Nephron (organoid): ENCODE measurements at regions not wholly inside any gene's neighbourhood (a gene's known extent, or its start where the extent isn't known, plus 50 kb on each side); places are given as distances from the start of the nearest gene placed in this dataset.

Experiments used
- H3K27ac Mint-ChIP-seq, 3 experiments: 2 replicates each; pipeline ENCODE4 v1.8.0; 2020; ENCODE audit warnings: mixed read lengths in 3 of 3, mild to moderate bottlenecking in 2 of 3, moderate library complexity in 1 of 3
- H3K27me3 Mint-ChIP-seq: 2 replicates; pipeline ENCODE4 v1.8.0; 2021; ENCODE audit warnings: low read depth, mild to moderate bottlenecking, moderate library complexity, mixed read lengths
- H3K36me3 Mint-ChIP-seq: 2 replicates; pipeline ENCODE4 v1.8.0; 2020; ENCODE audit warnings: low read depth, mixed read lengths
- H3K4me1 Mint-ChIP-seq: 2 replicates; pipeline ENCODE4 v1.8.0; 2020; ENCODE audit warnings: mixed read lengths
- H3K4me3 Mint-ChIP-seq, 3 experiments: 2 replicates each; pipeline ENCODE4 v1.8.0; 2020; ENCODE audit warnings: mild to moderate bottlenecking in 3 of 3, mixed read lengths in 3 of 3, moderate library complexity in 2 of 3
- H3K9me3 Mint-ChIP-seq: 2 replicates; pipeline ENCODE4 v1.8.0; 2020; ENCODE audit warnings: mixed read lengths
- CTCF ChIP-seq, 3 experiments: fragments of 200-600 bp; sonication (generic); IDR thresholded peaks; one replicate each; pipeline ENCODE4 v1.5.0; 2021; ENCODE audit warnings: antibody characterized with exemption in 3 of 3; ENCODE audit not compliant: unreplicated experiment in 3 of 3

DNA sequence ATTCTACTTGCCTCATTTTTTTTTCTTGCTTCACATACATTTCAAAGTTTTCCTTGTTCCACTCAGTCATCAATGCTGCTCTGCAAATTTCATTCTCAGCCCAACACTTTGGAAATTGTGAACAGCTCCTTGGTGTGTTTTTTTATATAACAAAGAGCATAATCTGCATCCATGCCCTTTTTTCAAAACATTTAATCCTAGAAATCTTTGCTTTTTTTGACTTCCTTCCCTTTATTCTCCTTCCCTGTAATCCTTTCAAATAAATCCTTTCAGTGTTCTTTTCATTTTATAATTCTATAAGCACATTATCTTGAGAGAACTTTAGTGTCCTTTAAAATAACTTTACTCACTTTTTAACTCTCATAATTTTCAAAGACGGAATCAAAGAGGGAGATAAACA lies 1150.8 kb downstream of the SI start:
- H3K36me3 Mint-ChIP-seq: no peaks in the 10 kb centered on the region
- peaks cover 13% of the 10 kb centered on the region for H3K4me1 Mint-ChIP-seq
- H3K9me3 Mint-ChIP-seq: no peaks in the 10 kb centered on the region
- H3K4me3 Mint-ChIP-seq: no peak overlapping the region
- H3K27me3 Mint-ChIP-seq: peaks cover 3% of the 10 kb centered on the region
- H3K27ac Mint-ChIP-seq: no peak overlapping the region
- TF ChIP-seq CTCF (IDR thresholded peaks at IDR 0.05; ENCODE audit: unreplicated experiment in 3 of 3): no peak

- Mint-ChIP-seq H3K36me3 (no peaks in the 10 kb centered on the region), H3K27ac (no peak overlapping the region), H3K9me3 (no peaks in the 10 kb centered on the region), H3K27me3 (peaks cover 3% of the 10 kb centered on the region), H3K4me3 (no peak overlapping the region), H3K4me1 (peaks cover 12% of the 10 kb centered on the region)
- no peak for TF ChIP-seq CTCF (IDR thresholded peaks at IDR 0.05; ENCODE audit: unreplicated experiment in 3 of 3)
Measured at GRCh38 chr3:163924600-163924999, 1153.7 kb downstream of the SI start.

GRCh38 chr3:163919154-163919553 lies 1159.1 kb downstream of the SI start:
- H3K4me1 Mint-ChIP-seq: no peaks in the 10 kb centered on the region
- H3K4me3 Mint-ChIP-seq: no peak overlapping the region
- no peak overlapping the region for H3K27ac Mint-ChIP-seq
- no peaks in the 10 kb centered on the region for H3K27me3 Mint-ChIP-seq
- no peaks in the 10 kb centered on the region for H3K36me3 Mint-ChIP-seq
- H3K9me3 Mint-ChIP-seq: no peaks in the 10 kb centered on the region
- no peak for TF ChIP-seq CTCF (IDR thresholded peaks at IDR 0.05; ENCODE audit: unreplicated experiment in 3 of 3)

DNA sequence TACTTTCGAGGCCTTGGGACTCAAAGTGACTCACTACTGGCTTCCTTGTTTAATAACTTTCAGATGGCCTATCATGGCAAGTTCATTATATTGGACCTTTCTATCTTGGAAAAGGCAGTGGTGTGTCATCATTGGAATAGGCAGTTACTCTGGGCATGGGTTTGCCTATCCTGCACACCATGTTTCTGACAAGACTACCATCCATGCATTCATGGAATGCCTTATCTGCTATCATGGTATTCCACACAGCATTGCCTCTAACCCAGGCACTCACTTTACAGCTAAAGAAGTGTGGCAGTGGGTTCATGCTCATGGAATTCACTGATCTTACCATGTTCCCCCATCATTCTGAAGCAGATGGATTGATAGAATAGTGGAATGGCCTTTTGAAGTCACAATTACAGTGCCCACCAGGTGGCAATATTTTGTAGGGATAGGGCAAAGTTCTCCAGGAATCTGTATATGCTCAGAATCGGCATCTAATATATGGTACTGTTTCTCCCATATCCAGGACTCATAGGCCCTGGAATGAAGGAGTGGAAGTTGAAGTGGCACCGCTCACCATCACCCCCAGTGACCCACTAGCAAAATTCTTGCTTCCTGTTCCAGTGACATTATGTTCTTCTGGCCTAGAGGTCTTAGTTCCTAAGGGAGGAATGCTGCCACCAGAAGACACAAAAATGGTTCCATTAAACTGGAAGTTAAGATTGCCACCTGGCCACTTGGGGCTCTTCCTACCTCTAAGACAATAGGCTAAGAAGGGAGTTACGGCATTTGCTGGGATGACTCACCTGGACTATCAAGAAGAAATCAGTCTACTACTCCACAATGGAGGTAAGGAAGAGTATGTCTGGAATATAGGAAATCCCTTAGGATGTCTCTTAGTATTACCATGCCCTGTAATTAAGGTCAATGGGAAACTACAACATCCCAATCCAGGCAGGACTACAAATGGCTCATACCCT lies 1161.4 kb downstream of the SI start:
- TF ChIP-seq CTCF (IDR thresholded peaks at IDR 0.05; ENCODE audit: unreplicated experiment in 3 of 3): peak in 2 of 3 experiments; percentile 15 to 20
- no peak overlapping the region for H3K27ac Mint-ChIP-seq
- no peaks in the 10 kb centered on the region for H3K27me3 Mint-ChIP-seq

GRCh38 chr3:163915280-163915679 lies 1163.0 kb downstream of the SI start:
- Mint-ChIP-seq H3K27ac (no peak overlapping the region), H3K27me3 (no peaks in the 10 kb centered on the region), H3K4me1 (no peaks in the 10 kb centered on the region), H3K9me3 (no peaks in the 10 kb centered on the region), H3K4me3 (no peak overlapping the region), H3K36me3 (no peaks in the 10 kb centered on the region)
- TF ChIP-seq CTCF (IDR thresholded peaks at IDR 0.05; ENCODE audit: unreplicated experiment in 3 of 3): no peak

More for the DNA sequence above, 1161.4 kb downstream of the SI start:
- Mint-ChIP-seq H3K4me3 (no peak overlapping the region), H3K36me3 (no peaks in the 10 kb centered on the region), H3K4me1 (no peaks in the 10 kb centered on the region), H3K9me3 (no peaks in the 10 kb centered on the region)

DNA sequence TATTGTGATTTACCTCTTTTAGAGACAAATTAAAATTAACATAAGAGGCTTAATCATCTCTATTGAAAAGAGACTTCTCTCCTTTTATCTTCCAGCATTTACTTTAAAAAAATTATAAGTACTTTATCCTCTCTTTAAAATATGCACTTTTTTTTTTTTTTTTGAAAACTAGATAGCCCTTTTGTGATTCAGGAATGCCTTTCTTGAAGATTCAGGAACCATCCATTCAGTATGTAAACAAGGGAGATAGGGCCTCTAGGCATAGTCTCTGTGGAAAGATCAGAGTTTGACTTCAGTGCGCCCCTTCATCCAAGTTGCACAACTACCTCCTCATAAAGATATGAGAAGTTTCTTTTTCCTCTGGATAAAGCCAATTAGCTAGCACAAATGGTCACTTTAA lies 1163.7 kb downstream of the SI start:
- H3K9me3 Mint-ChIP-seq: no peaks in the 10 kb centered on the region
- no peak overlapping the region for H3K27ac Mint-ChIP-seq
- no peaks in the 10 kb centered on the region for H3K4me1 Mint-ChIP-seq
- no peaks in the 10 kb centered on the region for H3K36me3 Mint-ChIP-seq
- no peaks in the 10 kb centered on the region for H3K27me3 Mint-ChIP-seq
- TF ChIP-seq CTCF (IDR thresholded peaks at IDR 0.05; ENCODE audit: unreplicated experiment in 3 of 3): no peak
- H3K4me3 Mint-ChIP-seq: no peak overlapping the region
